ENCODE measurements at regions not wholly inside any gene's neighbourhood (a gene's known extent, or its start where the extent isn't known, plus 50 kb on each side); places are given as distances from the start of the nearest gene placed in this dataset.

- TF ChIP-seq POLR2A (IDR thresholded peaks at IDR 0.05) (no peak), CTCF (IDR thresholded peaks at IDR 0.05) (no peak)
Observed at GRCh38 chr18:33900638-33901037, 322.6 kb downstream of the ASXL3 start.

Data from body of pancreas (tissue), 4 donors.